DND-41 (cell line): ENCODE measurements at regions not wholly inside any gene's neighbourhood (a gene's known extent, or its start where the extent isn't known, plus 50 kb on each side); places are given as distances from the start of the nearest gene placed in this dataset.

Experiments used
- EZH2 ChIP-seq: IDR thresholded peaks from 3 replicates; pipeline ENCODE4 v1.6.1; 2012; ENCODE audit warnings: borderline replicate concordance, low read depth, mild to moderate bottlenecking, moderate library complexity, low read length, inconsistent platforms; ENCODE audit not compliant: severe bottlenecking
- TF ChIP-seq, protein P1 (sequence below): IDR thresholded peaks from 2 replicates; pipeline ENCODE4 v1.5.1; 2012; ENCODE audit warnings: borderline replicate concordance, low read length, moderate library complexity, mild to moderate bottlenecking; ENCODE audit not compliant: poor library complexity, severe bottlenecking; ENCODE audit errors: extremely low read depth

DNA sequence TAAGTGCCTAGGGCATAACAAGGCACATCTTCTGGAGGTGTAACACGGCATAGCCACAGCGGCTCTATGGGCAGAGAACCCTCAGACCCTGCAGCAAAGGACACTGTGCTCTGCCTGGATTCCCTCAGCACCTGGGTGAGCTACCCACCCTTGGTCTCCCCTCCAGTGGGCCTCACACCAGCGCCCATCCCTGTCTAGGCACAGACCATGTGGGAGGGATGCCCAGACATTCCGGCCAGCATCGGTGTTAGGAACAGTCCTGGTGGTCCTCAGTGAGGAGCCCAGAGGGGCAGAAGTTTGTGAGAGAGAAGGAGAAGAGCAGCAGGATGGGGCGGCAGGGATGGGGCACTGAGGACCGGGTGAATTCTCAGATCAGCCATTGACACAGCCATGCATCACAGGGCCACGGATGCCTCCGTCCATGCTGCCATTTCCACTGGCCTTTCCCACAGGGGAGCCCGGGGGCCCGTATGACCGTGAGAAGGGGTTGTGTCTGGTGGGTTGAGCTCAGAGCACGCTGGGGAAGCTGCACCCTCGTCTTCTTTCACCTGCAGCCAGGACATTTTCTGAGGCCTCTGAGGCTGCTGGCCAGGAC, 282.7 kb upstream of the SFSWAP start:
- TF ChIP-seq, protein P1, sequence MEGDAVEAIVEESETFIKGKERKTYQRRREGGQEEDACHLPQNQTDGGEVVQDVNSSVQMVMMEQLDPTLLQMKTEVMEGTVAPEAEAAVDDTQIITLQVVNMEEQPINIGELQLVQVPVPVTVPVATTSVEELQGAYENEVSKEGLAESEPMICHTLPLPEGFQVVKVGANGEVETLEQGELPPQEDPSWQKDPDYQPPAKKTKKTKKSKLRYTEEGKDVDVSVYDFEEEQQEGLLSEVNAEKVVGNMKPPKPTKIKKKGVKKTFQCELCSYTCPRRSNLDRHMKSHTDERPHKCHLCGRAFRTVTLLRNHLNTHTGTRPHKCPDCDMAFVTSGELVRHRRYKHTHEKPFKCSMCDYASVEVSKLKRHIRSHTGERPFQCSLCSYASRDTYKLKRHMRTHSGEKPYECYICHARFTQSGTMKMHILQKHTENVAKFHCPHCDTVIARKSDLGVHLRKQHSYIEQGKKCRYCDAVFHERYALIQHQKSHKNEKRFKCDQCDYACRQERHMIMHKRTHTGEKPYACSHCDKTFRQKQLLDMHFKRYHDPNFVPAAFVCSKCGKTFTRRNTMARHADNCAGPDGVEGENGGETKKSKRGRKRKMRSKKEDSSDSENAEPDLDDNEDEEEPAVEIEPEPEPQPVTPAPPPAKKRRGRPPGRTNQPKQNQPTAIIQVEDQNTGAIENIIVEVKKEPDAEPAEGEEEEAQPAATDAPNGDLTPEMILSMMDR = no peak
- no peak for TF ChIP-seq EZH2
